HG02610 (cell line): ENCODE measurements at regions not wholly inside any gene's neighbourhood (a gene's known extent, or its start where the extent isn't known, plus 50 kb on each side); places are given as distances from the start of the nearest gene placed in this dataset.

Source experiments
- ATAC-seq: cut with Tn5 transposase; IDR thresholded peaks from one replicate; pipeline ENCODE4 v1.9.1; 2021; ENCODE audit warnings: mild to moderate bottlenecking, moderate library complexity; ENCODE audit not compliant: unreplicated experiment

DNA sequence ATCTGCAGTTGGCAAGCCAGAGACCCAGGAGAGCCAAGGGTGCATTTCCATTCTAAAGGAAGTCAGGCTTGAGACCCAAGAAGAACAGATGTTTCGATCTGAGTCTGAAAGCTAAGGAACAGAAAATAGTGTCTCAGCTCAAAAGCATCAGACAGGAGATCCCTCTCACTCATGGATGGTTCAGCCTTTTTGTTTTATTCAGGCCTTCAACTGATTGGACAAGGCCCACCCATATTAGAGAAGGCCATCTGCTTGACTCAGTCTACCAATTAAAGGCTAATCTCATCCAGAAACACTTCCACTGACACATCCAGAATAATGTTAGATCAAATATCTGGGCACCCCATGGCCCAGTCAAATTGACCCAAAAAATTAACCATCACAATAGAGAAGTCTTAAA, 255.0 kb downstream of the TXNL1 start:
- no peak for ATAC-seq

DNA sequence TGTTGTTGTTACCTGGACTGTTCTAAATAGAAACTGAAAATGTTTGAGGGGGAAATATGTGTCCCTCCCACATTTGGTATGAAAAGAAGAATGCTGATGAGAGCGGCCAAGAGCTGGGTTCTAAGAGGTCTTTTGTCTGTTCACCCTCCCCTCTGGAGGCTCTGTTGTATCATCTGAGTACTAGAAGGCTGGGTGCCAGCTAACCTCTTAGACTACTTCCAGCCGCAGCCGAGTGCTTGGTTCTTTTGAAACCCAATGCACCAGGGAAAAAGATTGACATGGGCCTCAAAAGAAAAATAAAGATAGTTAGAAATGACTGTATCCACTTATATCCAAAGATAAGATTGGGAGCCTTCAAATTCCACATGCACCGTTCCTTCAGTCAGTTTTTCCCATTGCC, 255.9 kb downstream of the TXNL1 start:
- ATAC-seq = no peak

DNA sequence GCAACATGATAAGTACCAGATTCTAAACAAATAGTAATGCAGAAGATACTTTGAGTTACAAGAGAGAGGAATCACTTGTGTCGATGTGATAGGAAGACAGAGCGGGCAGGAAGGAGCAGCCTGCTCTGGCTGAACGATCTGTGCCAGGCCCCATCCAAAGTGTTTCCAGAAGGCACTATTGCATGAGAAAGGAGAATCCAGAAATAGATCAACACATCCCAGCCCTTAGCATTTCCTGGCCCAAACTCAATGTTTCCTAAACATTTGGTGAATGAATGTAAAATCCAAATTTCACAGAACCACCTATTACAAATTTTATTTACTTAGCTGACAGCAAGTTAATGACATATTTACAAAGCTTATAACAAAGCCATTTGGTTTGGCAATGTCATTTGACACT, 257.2 kb downstream of the TXNL1 start:
- no peak for ATAC-seq

DNA sequence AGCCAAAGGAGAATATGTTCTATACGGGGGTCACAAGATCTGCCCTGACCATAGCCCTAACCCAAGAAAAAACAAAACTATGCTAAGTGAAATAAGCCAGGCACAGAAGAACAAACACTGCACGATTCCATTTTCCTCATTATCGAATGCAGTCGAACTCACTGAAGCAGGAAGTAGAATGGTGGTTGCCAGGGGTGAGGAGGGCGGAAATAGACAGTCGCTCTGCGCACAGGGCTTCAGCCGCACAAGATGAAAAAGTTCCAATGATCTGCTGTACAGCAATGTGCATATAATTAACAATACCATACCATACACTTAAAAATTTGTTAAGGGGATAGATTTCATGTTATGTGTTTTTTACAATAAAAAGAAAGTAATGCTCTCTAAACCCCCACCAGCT, 257.7 kb downstream of the TXNL1 start:
- ATAC-seq = no peak

DNA sequence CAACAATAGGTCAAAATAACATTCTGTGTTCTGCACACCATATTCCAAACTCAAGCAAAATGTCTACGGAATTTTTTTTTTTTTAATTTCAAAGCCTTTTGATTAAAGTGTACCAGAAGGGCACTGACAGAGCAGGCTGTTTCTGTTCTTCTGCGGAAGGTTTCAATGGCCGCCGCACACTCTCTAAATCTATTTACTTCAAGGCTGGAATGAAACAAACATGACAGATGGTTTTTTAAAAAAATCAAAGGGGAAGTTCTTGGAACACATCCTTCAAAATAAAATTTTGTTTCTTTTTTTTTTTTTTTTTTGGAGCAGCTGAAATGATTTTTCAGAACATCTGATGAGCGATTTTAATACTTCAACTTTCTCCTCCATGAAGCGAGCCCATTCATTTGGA, 259.1 kb downstream of the TXNL1 start:
- ATAC-seq = no peak

DNA sequence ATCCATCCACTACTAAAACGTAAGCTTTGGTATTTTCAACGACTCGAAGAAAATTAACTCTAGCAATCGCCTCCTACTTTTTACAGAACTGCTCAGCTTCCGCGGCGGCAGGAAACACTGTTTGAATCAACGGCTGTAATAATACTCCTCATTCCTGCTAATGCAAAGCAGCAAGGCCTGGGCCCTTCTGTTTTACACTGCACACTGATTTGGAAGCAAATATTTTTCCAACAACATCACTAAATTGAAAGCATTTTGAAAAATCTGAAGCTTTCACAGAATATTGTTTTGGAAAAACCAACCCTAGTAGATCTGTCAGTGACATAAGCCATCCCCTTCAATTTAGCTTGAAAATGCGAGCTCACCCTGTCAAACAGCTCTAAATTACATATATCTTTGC, 261.2 kb downstream of the TXNL1 start:
- ATAC-seq = no peak

DNA sequence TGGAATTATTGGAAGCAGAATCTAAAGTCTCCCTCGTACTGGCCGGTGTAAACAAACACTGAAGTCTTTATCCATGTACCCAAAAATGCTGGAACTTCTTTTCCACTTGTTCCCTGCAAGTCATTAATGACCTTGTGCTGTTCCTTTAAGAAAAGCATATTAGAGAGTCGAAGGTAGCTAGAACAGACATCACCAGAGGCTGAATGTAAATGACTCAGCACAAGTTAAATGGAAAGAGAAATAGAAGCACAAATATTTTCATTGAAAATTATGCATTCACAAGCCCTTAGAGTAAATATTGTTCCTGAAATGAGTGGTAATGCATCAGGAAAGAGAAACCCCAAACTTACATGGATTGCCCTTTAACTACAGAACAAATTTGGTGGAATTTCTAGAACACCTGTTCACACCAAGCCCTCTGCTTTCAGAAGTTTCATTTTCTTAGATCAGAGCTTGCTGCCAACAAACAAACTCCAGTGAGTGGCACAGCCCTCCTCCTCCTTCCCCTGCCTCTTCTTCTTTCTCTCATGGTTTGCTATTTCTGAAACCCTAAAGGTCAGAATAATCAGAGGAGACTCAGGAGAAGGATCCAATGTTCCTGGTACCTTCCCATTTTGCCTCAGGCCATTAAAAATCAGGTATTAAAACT, 264.3 kb downstream of the TXNL1 start:
- no peak for ATAC-seq

DNA sequence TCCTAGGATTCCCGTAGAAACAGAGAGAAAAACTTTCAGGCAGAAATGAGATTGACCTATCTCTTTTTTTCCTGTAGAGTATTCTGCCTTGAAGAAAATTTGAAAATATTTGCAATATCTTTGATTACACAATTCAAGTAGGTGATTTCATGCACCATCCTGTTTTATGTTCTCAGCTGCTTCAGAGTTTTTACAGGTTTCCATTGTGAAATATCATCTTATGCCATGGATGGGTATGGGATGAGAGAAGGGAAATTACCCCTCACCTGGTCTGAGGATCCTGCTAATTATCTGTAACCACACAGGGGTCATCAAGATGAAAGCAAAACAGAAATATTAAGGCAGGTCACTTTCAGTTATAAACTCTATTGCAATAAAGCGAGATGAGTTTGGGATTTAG, 264.8 kb downstream of the TXNL1 start:
- ATAC-seq = no peak

DNA sequence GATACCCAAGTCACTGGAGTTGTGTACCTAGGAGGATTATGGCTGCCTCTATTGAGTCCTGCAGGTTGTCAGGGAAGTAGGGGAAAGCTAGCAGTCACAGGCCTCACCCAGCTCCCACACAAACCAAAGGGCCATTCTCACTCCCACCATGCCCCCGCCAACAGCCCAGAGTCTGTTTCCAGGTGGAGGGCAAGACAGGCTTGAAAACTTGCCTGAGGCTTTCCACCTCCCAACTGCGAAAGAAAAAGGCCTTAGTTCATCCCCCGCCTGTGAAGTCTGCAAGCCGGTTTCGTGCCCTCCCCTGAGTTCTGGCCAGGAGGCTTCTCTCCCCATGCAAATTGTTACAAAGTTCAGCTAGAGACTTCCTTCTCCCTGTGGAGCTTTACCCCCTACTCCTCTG, 270.3 kb downstream of the TXNL1 start:
- no peak for ATAC-seq

DNA sequence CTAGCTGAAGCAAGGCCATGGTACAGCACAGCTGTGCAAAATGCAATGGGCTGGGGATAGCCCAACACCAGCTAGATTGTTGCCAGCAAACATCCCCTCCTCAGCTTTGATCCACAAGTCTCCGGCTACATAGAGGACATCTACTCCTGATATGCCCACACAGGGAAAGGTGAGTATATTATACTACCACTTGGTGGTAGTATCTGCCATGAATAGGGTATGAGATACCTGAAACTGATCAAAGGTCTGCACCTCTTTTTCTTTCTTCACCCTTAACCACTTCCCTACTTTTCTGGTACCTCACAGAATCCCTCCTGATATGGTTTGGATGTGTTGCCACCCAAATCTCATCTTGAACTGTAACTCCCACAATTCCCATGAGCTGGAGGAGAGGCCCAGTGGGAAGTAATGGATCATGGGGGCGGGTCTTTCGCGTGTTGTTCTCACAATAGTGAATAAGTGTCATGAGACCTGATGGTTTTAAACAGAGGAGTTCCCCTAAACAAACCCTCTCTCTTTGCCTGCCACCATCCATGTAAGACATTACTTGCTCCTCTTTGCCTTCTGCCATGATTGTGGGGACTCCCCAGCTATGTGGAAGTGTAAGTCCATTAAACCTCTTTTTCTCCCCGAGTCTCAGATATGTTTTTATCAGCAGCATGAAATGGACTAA, 279.6 kb downstream of the TXNL1 start:
- ATAC-seq = no peak

DNA sequence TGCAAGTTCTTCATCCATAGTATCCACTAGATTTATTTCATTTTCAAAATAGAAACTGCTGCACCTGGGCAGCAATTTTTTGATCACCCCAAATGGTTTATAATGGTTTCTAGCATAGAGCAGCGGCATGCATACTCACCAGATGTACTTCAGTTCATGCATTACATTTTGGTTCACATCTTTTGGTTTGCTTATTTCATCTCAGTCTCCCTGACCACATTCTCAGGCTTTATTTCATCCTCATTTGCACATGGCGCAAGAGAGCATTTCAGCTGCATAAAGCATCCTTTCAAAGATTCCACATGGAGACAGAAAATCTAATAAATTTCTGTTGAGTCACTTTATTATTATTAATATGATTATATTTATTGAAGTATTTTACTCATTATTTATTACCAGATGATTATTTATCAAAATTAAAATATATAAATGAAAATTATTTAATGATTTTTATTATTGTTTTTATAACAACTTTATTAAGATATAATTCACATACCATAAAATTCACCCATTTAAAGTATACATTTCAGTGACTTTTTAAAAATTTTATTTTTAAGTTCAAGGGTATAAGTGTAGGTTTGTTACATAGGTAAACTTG, 284.6 kb downstream of the TXNL1 start:
- no peak for ATAC-seq

DNA sequence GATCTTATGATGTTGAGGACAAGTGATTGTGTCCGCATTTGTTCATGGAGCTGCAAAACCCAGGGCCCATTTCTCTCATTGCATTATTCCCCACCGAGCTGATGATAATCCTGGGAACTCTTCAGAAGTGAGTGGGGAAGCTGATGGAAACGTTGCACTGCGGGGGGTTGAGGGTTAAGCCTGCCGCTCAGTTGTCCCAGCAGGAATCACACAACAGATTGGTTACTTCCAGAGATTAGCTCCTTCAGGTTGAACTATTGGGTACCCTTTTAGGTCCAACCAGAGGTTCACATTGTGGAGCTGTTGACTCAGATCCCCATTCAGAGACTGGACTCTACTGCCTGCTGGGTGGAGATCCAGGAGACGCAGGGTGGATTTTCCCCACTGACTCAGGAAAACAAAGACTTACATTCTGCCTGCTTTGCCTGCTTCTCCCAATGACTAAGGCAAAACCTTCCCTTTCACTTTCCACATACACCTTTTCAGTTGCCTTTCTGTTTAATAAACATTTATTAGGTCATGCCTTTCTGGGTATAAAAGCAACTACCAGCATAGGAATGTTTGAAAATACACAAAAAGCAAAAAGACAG, 286.4 kb downstream of the TXNL1 start:
- no peak for ATAC-seq

DNA sequence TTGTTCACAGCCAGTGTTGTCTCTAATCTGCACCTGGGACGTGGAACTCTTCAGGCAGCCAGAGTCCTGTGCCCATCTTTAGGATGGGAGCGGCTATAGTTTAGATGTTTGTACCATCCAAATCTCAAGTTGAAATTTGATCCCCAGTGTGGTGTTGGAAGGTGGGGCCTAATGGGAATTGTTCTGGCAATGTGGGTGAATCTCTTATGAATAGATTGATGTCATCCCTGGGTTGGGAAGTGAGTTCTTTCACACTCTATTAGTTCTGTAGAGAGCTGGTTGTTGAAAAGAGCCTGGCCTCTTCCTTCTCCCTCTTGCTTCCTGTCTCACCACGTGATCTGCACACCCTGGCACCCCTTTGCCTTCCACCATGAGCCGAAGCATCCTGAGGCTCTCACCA, 300.9 kb downstream of the TXNL1 start:
- no peak for ATAC-seq

DNA sequence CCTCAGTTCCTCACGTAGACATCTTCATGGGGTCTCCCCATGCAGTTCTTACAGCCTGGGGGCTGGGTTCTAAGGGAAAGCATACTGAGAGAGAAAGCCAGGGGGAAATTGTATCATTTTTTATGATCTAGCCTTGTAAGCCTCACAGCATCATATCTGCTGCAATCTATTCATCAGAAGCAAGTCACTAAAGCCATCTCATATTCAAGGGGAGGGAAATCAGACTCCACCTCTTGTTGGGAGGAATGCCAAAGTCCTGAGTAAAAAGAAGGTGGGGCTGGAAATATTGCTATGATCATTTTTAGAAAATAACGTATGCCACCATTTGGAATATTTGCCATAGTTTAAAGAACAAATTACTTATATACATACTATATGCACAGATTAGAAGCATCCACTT, 304.6 kb downstream of the TXNL1 start:
- no peak for ATAC-seq

DNA sequence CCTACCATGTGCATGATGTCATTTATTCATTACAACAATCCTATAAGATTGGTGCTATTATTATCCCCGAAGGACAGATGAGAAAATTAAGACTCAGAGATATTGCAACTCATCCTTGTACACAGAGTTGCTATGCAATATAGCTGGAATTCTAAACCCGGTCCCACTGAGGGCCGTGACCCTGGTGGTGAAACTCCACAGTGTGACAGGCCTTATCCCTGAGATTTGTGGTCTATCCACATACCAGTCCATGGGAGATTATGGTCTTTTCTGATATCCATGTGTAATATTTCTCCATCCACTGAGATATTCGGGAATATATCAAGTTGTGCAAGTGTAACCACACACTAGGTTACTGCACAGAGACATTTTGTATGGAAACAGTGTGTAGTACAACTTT, 305.2 kb downstream of the TXNL1 start:
- no peak for ATAC-seq

DNA sequence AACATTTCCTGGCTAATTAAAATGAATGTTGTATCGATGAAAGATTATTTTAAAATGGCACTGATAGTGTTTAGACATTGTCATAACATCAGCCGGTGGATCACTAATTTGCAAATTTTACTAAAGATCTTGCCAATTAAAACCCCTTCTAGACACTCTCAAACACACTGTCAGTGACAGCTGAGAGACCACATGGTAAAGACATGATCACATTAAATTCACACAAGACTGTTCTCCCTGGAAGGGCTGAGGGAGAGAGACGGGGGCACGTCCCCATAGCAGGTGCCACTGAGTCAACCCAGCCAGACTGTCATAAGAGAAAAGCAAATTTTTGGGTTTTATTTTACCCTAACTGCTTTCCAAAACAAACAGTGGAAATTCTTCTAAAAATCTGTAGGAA, 306.0 kb downstream of the TXNL1 start:
- ATAC-seq = no peak

DNA sequence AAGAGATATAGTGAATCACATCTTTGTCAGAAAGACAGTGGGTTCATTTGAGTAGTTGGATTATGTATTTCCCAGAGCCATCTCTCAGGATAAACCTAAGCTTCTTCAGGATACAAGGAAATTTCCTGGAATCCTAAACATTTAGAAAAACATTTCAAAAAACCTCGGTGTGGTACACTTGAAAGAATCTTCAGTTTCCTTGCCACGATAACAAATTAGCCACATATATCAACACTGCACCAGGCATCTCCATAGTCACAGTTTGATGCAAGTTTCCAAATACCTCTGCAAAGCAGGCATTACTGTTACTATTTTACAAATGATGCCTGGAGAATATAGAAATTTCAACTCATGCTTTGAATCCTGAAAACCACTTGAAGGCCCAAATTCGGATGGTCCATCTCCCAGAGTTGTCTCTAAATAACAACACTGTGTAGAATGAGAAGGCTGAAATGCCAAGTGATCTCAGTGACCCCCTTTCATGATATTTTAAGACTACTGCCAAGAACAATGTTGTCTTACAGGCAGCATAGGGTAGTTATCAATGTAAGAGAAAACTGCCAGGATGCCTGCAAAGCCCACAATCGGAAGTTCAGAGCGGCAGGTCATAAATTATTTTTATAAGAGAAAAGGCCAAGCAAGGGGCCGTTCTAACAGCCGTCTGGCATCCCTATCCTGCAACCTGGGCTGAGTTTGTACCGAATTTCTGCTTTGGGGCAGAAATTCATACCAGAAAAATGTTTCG, 307.9 kb downstream of the TXNL1 start:
- no peak for ATAC-seq

DNA sequence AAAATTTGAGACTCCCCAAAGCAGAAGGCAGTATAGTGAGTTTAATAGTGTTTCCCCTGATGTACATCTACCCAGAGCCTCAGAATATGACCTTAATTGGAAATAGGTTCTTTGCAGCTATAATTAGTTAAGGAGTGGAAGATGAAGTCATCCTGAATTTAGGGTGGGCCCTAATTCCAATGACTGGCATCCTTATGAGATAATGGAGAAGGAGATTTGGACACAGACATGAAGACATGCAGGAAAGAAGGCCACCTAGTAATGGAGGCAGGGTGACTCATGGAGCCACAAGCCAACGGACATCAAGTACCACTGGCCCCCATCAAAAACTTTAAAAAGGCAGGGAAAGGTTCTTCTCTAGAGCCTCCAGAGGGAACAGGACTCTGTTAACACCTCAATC, 308.9 kb downstream of the TXNL1 start:
- no peak for ATAC-seq

DNA sequence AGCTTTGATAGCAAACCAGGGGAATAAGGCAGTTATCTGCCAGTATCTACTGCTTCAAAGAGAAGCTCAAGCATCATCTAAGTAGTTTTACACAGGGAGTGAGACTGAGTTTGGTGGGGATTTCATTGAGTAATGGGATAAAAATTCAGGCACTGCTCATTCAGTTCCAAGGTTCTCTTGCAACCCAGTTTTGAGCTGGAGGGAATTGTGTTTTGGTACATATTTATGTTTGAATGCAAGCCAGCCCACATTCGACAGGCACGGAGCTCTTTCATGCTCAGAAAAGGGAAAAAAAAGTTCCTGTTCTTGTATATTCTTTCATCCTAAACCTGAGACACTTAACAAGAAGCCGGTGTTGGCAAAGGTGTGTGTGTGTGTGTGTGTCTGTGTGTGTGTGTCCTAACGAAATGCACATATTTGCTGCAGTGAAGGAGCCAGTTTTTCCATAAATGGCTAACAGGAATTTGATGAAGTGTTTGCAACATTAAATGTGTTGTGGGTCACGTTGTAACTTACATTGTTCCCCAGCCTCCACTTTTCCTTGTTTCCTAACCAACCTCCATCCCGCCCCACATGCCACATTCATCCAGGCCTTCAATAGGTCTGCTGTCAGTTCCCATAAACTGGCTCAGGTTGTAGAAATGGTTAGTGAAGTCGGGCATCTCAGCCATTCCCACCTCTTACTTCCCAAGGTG, 311.1 kb downstream of the TXNL1 start:
- ATAC-seq = no peak

DNA sequence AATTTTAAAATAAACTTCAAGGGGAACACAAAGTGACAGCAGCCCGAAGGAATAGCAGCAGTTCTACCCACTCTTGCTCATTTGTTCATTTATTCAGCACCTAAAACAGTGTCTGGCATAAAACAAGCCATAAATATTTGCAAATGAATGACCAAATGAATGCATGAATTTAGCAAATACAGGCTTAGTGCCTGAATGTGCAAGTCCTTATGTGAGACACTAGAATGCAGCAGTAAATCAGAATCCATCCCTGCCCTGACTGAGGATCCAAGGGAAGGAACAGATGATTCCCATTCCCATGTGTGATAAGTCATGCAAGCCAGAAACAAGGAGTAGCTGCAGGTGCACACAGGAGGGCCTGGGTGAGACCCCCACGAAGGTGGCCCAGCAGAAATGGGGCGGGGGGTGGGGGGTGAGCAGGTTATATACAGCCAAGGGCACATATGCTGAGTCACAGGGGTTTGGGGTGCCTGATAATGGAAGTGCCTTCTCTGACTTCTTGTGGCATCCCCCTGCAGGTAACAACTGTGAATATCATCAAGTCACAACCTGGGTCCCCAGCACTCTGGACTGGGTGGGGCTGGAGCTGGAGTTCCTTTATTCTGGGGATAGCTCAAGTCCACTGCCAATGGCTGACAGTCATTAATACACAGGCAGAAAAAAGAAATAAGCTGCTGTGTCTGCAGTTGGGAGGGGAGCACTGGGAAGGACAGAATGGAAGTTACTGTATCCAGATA, 311.9 kb downstream of the TXNL1 start:
- no peak for ATAC-seq
